ENCODE measurements at regions not wholly inside any gene's neighbourhood (a gene's known extent, or its start where the extent isn't known, plus 50 kb on each side); places are given as distances from the start of the nearest gene placed in this dataset.
"Not testable (repeated sequence)": the region's sequence is repeated elsewhere in the genome, so short reads cannot be mapped to it uniquely, and the experiment has no call there.

- DNase-seq = not testable (repeated sequence)
Observed at GRCh38 chr3:125697126-125697525, 101.8 kb upstream of the OSBPL11 start.

GRCh38 chr3:125697979-125698640, 102.8 kb upstream of the OSBPL11 start:
- not testable (repeated sequence) for DNase-seq

DNA sequence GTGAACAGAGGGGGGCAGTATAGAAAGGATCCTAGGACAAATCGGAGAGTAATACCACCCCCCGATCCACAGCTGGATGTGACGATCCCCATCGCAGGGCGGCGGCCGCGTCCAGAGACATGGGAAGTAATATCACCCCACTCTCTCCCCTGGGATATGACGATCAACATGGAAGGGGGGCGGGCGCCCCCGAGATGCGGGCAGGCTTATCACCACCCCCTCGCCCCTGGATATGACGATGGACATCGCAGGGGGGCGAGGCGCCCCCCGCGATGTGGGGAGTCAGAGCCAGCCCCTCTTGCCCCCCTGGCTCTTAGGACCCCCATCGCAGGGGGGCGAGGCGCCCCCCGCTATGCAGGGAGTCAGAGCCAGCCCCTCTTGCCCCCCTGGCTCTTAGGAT, 120.4 kb upstream of the OSBPL11 start:
- no peak for DNase-seq

GRCh38 chr3:125732151-125732550, 136.9 kb upstream of the OSBPL11 start:
- not testable (repeated sequence) for DNase-seq

- DNase-seq = not testable (repeated sequence)
Observed at GRCh38 chr3:125741991-125742718, 146.9 kb upstream of the OSBPL11 start.

DNA sequence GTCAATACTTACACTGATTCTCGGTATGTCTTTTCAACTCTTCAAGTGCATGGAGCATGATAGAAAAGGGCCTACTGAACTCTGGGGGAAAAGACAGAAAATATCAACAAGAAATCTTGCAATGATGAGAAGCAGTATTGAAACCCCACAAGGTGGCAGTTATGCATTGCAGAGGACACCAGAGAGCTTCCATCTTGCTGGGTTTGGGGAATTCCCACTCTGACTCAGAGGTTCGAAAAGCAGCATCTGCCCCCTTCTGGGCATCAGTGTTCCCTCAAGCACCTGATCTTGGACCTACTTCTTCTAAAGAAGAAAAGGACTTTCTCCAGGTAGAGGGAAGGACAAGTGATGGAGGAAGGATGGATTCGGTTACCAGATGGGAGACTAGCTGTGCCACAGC, 147.5 kb upstream of the OSBPL11 start:
- peak in 2 of 56 donors; percentile 3 to 6 for DNase-seq

DNA sequence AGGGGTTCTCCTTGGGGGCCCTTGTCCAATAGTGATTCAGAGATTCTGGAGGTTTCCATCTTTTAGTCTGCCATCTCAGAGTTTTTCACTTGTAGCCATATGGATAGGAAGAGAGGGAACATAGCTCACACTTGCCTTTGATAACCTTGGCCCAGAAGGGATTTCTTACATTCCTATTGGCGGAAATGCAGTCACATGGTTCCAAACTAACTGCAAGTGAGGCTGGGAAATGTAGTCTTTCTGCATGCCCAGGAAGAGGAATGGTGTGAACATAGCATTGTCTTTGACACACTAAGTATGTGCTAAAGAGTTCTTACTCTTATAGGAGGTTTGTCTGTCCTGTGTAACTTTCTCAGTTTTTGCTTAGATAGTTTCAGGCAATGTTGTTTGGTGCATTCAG, 161.8 kb upstream of the OSBPL11 start:
- DNase-seq = not testable (repeated sequence)

- not testable (repeated sequence) for DNase-seq
Observed at GRCh38 chr3:125758641-125759130, 163.4 kb upstream of the OSBPL11 start.

GRCh38 chr3:125762601-125763000, 167.3 kb upstream of the OSBPL11 start:
- not testable (repeated sequence) for DNase-seq

DNA sequence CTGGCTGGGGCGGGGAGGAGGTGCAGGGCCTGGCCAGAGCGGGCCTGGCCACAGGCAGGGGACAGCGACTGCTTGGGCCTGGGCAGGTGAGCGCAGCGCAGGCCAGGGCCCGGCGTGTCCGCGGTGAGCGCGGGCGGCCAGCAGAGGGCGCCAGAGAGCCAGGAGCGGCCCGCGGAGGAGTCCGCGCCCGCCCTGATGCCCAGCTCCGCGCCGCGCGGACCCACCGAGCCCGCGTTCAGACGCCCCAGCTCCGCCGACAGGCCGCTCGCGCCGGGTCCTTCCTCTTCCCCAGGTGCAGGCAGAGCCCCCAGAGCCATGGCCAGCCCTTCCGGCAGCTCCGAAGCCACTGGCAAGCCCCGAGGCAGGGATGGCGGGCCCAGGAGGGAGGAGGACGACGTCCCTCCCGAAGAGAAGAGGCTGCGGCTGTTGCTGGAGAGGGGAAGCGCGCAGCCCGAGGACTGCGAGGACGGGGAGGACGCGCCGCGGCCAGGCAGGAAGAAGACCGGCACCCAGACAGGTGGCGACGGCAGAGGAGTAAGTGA, 171.1 kb upstream of the OSBPL11 start:
- peak in 28 of 56 donors; percentile 5 to 56 (median 20) for DNase-seq

DNA sequence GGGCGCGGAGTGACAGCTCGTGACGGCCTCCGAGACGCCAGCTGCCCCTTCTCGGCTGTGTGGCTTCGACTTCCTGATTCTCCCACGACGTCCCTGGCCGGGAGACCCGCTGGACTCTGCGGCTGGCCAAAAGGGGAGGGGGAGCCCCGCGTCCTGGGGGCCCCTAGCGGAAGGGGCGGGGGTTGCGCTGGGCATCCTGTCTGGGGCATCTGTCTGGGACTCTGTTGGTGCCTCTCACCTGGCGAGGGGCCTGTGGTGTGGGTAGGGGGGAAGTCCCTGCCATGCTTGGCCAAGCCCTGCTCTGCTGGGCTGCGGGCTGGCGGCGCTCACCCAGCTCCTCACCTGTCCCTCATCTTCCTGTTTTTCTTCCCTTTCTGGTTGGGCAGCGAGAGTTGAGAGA, 171.6 kb upstream of the OSBPL11 start:
- DNase-seq = not testable (repeated sequence)

- DNase-seq = no peak
Observed at GRCh38 chr3:125767641-125768040, 172.3 kb upstream of the OSBPL11 start.

- not testable (repeated sequence) for DNase-seq
Observed at GRCh38 chr3:125768821-125769220, 173.5 kb upstream of the OSBPL11 start.

- not testable (repeated sequence) for DNase-seq
Observed at GRCh38 chr3:125771506-125771905, 176.2 kb upstream of the OSBPL11 start.

DNA sequence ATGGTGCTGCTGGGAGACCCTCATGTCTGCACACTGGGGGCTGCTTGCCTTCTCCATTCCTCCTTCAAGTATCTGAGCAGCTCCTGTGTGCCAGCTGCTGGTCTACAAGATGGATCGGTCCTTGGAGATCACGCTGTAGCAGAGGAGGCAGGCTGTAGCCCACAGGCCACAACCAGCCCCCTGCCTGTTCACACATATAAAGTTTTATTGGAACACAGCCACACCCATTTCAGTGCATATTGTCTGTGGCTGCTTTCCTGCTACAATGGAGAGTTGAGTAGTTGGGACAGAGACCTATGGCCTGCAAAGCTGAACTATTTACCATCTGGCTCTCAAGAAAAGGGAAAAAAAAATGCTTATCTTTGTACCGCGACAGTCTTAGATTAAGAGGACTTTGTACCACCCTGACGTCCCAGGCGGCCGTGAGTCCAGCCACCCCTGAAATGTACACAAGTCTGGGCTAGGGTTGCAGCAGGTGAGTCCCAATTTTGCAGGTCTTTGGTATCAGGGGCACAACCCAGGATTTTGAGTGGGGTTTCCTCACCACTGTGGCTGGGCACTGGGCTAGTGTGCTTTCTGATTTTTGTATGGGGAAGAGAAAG, 179.2 kb upstream of the OSBPL11 start:
- DNase-seq = not testable (repeated sequence)

GRCh38 chr3:125775106-125775505, 179.8 kb upstream of the OSBPL11 start:
- not testable (repeated sequence) for DNase-seq

- not testable (repeated sequence) for DNase-seq
Observed at GRCh38 chr3:125775606-125776294, 180.5 kb upstream of the OSBPL11 start.

- peak in 1 of 56 donors; percentile 26 for DNase-seq
Observed at GRCh38 chr3:125779276-125779675, 184.0 kb upstream of the OSBPL11 start.

DNA sequence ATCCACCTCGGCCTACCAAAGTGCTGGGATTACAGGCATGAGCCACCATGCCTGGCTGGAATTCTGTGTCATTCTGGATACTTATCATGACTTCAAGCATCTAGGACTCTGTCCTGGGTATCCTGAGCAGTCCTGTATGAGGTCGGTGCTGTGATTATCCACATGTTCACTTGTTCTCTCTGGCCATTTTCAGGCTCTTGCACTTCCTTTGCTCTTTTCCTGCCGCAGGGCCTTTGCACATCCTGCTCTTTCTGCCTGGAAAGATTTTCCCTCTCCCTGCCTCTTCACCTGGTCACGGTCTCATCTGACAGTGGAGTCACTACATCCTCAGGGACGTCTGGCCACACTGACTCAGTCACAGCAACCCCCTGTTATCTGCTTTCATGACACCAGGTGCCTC, 184.6 kb upstream of the OSBPL11 start:
- DNase-seq = not testable (repeated sequence)

- not testable (repeated sequence) for DNase-seq
Observed at GRCh38 chr3:125781678-125782077, 186.4 kb upstream of the OSBPL11 start.

DNA sequence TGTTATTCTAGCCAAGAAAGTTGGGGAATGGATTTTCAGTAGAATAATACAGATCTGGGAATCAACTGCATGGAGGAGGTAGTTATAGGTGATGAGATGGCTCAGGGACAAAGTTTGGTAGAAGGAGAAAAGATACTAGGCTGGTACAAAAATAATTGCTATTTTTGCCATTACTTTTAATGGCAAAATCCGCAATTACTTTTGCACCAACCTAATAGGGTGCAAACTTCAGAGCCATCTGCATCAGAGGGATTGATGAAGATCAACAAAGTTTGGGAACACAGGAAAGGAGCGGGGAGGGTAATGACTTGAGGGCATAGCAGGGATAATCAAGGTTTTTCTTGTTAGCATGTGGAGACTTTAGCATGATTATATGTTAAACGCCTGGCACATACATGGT, 178.7 kb upstream of the ROPN1B start:
- not testable (repeated sequence) for DNase-seq

Measured in amygdala (tissue), 56 donors.